HPDE6-E6E7 (cell line): ENCODE measurements at regions not wholly inside any gene's neighbourhood (a gene's known extent, or its start where the extent isn't known, plus 50 kb on each side); places are given as distances from the start of the nearest gene placed in this dataset.
A peak's percentile ranks its signal among the peaks of the same experiment; 100 is the strongest.

Experiments
- DNase-seq: peaks from one replicate; pipeline ENCODE4 v3.0.0; 2011; ENCODE audit warnings: missing footprints; ENCODE audit errors: extremely low spot score

- peak; percentile 88 for DNase-seq
Observed at GRCh38 chr20:58017231-58017969, 211.1 kb downstream of the ANKRD60 start.

GRCh38 chr20:58016779-58017178, 211.7 kb downstream of the ANKRD60 start:
- no peak for DNase-seq

GRCh38 chr20:58014628-58015315, 213.7 kb downstream of the ANKRD60 start:
- DNase-seq: peak; percentile 95

- no peak for DNase-seq
Observed at GRCh38 chr20:58012731-58013510, 215.5 kb downstream of the ANKRD60 start.

GRCh38 chr20:58011947-58012610, 216.4 kb downstream of the ANKRD60 start:
- DNase-seq: no peak

- no peak for DNase-seq
Observed at GRCh38 chr20:58011106-58011946, 217.1 kb downstream of the ANKRD60 start.

- no peak for DNase-seq
Observed at GRCh38 chr20:58010666-58011065, 217.8 kb downstream of the ANKRD60 start.

- no peak for DNase-seq
Observed at GRCh38 chr20:58010186-58010585, 218.3 kb downstream of the ANKRD60 start.

GRCh38 chr20:58008866-58009265, 219.6 kb downstream of the ANKRD60 start:
- DNase-seq: no peak

- no peak for DNase-seq
Observed at GRCh38 chr20:58008413-58008812, 220.0 kb downstream of the ANKRD60 start.

GRCh38 chr20:58007947-58008346, 220.5 kb downstream of the ANKRD60 start:
- DNase-seq: no peak

- no peak for DNase-seq
Observed at GRCh38 chr20:58006346-58007316, 221.8 kb downstream of the ANKRD60 start.

GRCh38 chr20:58005581-58006345, 222.7 kb downstream of the ANKRD60 start:
- DNase-seq: no peak

GRCh38 chr20:58004900-58005299, 223.6 kb downstream of the ANKRD60 start:
- DNase-seq: no peak

GRCh38 chr20:58004146-58004545, 224.3 kb downstream of the ANKRD60 start:
- DNase-seq: no peak

- DNase-seq: no peak
Observed at GRCh38 chr20:58003525-58003924, 224.9 kb downstream of the ANKRD60 start.

GRCh38 chr20:58002901-58003300, 225.6 kb downstream of the ANKRD60 start:
- no peak for DNase-seq

- DNase-seq: no peak
Observed at GRCh38 chr20:58001946-58002345, 226.5 kb downstream of the ANKRD60 start.

- DNase-seq: no peak
Observed at GRCh38 chr20:58001381-58001780, 227.1 kb downstream of the ANKRD60 start.
